DMS53 treated with DMSO at 0.1 percent for 48 hours (cell line): ENCODE measurements at regions not wholly inside any gene's neighbourhood (a gene's known extent, or its start where the extent isn't known, plus 50 kb on each side); places are given as distances from the start of the nearest gene placed in this dataset.
"Not testable (repeated sequence)": the region's sequence is repeated elsewhere in the genome, so short reads cannot be mapped to it uniquely, and the experiment has no call there.

Experiments used
- DNase-seq: peaks from one replicate; lab custom pipeline; 2025; ENCODE audit not compliant: unreplicated experiment; lab: John Stamatoyannopoulos, UW

DNA sequence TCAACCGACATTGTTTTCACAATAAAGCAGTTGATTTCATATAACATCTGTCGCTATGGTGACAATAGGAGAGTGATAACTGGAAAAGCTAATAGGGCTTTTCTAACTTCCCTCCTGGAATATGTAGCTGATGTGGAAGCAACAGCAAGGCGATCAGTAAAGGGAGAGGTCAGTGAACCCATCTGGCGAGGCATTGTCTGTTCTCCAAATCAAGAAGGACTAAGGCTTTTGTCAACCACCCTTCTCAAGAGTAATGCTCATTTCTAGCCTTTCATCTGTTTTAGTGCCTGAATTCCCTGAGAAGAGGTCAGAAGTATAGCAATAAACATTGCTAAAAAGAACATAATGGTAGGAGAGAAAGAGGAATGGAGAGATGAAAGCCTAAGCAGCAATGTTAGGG, 201.3 kb downstream of the AKAP7 start:
- DNase-seq, result no peak

DNA sequence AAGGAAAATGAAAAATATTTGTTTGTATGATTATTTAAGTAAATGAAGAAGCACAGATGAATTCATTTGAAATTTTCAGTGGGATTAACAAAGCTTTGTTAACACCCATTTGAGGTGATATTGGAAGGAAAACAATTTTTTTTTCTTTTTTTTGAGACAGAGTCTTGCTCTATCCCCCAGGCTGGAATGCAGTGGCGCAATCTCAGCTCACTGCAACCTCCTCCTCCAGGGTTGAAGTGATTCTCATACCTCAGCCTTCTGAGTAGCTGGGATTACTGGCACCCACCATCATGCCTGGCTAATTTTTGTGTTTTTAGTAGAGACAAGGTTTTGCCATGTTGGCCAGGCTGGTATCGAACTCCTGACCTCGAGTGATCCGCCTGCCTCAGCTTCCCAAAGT, 211.6 kb downstream of the AKAP7 start:
- not testable (repeated sequence) for DNase-seq

DNA sequence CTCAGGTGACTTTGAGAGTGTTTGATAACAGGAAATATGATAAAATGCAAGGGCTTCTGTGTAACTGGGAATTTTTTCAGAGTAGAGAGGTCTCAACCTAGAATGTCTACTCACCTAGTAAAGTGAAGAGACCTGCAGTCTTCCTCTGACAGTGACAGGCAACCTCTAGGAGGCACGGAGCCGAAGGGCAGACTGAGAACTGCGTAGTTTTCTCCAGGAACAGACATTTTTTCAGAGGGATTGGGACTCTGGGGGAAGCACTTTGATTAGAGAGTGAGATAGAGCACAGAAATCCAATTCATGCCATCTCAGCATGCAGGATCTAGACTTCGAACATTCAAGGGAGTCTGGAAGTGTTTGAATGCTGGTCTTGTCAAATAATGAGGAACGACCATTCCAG, 213.3 kb downstream of the AKAP7 start:
- no peak for DNase-seq

DNA sequence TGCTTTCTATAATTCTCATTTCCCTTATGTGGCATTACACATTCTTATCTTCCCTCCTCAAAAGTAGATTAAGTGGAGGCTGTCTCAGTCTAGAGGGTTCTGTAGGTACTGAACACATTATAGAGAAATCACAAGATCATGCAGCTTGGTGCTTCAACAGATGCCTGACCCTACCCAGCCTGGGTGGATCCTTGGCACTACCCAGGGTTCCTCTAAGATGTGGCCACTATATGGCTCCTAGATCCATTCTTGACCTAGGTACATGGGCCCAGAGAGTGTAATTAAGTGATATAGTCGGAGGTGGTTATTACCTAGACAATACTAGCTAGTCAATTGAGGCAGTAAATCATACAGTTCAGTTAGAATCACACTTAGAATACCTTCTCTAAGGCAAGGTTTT, 213.9 kb downstream of the AKAP7 start:
- DNase-seq, result no peak

DNA sequence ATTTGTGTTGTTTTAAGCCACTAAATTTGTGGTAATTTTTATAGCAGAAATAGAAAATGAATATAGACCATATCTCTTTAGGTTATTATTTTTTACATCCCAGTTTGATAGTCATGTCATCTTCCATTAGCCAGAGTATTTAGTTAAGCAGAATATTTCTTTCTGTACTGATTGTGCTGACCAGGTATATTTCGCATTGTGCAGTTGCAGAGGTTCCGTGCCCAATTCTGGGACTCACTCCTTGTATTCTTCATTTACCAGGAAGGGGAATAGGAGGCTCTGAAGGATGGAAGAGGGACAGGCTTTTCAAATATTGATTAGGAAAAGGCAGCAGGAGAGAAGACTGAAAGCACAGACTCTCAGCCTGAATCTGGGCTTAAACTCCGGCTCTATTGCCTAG, 217.8 kb downstream of the AKAP7 start:
- no peak for DNase-seq

DNA sequence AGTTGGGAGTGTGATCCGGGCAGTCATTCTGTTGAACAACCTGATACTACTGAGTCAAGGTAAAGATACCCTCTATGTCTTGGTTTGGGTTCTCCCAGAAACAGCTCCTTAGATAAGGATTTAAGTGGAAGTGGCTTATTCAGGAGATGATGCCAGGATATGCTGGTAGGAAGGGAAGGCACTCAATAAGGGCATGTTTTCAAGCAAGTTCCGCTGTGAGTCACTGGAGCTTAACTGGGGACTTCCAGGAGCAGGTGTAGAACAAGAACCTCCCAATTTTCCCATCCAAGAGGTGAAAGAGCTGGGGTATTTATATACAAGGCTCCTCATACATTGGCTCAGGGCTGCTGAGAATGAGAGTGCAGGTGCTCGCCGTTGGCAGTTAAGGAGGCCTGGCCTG, 218.6 kb downstream of the AKAP7 start:
- no peak for DNase-seq

DNA sequence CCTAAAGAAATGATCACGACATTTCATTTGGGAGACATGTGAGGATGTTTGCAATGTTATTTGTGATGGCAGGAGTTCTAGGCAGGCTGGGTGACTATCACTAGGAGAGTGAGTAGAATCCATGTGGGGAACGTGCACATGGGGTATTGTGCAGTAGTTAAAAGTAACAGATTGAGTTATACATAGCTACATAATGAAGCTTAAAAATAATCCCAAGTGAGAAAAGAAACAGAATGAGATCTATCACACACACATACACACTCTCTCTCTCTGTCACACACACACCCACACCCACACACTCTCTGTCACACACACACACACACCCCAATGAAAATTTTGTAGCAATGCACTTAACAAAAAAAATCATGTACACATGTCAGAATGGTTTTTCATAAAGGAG, 218.7 kb upstream of the ARG1 start:
- DNase-seq, result no peak

DNA sequence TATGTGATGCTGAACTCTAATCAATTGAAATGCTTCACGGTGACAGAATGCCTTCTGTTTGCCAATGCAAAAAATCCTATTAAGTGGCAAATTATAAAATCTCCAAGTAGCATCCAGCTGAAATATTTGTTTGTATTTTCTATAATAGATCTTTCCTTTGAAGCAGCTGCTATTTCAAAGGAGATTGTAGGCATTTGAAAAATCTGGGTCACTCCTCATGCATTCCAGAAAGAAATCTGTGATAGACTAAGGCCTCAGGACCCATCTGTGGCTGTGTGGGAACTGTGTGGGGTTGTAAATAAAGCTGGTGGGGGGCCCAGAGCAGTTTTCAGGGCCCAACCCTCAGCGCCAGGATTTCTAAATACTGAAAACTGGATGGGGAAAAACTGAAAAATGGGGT, 216.9 kb upstream of the ARG1 start:
- DNase-seq, result no peak

DNA sequence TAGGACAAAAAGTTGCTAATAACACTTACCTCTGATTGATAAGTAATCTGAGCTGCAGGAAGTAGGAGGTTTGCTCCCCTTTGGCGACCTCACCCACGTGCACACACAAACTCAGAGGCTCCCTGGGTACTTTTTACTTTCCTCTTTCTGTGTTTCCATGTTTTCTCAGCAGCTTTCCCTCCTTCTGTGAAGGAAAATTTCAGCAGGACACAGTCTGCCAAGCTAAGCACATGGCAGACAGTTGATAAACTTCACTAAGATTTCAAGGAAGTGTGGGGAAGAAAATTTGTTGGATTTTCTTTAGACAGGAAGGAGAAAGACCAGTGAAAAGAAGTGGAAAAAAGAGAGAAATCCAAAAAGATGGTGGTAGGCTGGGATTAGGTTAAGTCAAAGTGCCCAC, 215.5 kb upstream of the ARG1 start:
- no peak for DNase-seq

DNA sequence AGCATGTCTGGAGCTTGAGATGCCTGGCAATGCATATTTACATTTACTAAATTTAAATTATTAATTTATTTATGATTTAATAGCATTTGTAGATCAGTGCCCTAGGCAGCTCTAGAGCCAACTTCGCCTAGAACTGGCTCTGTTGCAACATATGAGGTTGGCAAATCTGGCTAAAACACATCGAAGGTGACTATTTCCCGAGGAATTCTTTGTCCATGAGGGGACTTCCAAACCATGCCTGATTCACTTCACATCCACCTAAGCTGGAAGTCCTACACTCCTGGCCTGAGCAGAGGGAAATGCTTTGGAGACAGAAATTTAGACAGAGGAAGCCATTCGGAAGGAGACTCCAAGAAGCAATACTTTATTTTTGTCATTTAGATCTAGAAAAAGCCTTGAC, 211.0 kb upstream of the ARG1 start:
- DNase-seq, result no peak

DNA sequence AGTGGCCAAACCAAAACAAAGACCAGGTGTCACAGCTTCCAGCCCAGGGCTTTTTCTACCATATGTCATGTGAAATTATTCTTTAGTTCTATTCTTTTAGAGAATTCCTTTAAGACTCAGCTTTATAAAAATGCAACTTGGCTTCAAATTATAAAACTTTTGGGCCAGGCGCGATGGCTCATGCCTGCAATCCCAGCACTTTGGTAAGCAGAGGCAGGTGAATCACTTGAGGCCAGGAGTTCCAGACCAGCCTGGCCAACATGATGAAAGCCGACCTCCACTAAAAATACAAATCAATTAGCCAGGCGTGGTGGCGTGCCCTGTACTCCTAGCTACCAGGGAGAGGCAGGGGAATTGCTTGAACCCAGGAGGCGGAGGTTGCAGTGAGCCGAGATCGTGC, 210.3 kb upstream of the ARG1 start:
- DNase-seq, result no peak

DNA sequence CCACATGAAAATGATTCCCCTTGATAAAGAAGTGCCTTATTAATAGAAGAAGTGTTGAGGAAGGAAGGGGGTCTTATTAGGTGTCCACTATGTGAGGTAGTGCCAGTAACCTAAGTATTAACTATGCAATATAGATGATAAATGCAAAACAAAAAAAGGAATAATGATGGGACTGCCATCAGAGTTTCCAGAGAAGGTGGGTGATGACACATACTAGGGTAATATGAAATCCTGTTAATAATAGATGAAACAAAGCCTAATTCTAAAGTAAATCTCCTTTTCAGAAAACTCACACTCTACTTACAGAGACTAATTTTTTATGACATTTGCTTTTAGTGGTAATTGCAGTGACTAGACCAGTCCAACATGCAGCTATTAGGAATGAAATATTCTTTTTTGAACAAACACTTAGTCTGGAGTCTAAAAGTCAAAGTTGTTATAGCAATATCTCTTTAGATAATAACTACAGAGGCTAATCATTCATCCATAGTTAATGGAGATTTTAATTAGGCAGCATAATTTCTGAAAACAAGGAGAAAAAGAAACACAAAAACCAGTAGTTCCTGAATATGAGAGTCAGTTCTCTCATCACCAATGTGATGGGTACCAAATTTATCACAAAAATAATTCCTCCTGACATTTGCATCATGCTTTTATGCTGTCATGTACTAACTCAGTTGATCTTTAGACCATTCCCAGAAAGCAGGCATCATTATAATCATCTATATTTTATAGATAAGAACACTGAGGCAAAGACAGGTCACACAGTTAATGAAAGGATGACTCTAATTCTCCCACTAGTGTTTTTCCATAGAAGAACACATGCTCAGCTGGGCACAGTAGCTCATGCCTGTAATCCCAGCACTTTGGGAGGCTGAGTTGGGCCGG, 208.8 kb upstream of the ARG1 start:
- no peak for DNase-seq

DNA sequence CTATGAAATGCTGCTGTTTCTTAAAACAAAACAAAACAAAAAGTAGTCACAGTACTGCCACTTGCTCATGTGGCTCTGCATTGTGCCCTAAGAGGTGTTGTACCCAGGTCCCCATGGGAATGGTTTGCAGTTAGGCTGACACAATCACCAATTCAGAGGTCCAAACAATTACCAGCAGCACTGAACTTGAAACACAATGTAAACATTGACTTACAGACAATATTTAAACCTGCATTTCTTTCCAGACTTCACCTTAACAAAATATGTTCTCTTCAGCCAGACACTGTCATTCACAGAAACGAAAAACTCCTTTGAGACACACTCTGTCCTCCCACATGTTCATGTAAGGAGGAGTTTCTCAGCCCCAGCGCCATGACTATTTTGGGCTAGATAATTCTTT, 206.8 kb upstream of the ARG1 start:
- no peak for DNase-seq

DNA sequence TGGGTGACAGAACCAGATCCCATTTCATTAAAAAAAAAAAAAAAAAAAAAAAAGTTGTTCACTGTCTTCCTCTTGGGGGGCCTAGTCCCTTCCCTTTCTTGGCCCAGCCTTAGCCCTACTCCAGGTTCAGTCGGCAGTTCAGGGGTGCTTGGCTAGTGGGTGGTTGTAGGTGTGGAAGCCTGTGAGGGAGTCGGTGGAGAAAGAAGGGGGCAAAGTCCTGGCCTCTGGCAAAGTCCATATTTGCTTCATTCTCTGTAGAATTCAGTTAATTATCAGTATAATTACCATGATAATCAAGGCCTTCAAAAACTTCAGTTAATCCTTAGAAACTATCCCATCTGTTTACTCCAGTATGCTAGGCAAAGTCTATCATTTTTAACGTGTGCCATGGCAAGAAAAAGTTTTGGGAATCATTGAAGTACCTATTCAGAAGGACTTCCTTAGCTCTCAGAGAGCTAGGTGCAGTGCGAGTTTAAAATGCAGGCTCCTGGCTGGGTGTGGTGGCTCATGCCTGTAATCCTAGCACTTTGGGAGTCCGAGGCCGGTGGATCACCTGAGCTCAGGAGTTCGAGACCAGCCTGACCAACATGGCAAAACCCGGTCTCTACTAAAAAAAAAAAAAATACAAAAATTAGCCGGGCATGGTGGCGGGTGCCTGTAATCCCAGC, 205.7 kb upstream of the ARG1 start:
- no peak for DNase-seq

DNA sequence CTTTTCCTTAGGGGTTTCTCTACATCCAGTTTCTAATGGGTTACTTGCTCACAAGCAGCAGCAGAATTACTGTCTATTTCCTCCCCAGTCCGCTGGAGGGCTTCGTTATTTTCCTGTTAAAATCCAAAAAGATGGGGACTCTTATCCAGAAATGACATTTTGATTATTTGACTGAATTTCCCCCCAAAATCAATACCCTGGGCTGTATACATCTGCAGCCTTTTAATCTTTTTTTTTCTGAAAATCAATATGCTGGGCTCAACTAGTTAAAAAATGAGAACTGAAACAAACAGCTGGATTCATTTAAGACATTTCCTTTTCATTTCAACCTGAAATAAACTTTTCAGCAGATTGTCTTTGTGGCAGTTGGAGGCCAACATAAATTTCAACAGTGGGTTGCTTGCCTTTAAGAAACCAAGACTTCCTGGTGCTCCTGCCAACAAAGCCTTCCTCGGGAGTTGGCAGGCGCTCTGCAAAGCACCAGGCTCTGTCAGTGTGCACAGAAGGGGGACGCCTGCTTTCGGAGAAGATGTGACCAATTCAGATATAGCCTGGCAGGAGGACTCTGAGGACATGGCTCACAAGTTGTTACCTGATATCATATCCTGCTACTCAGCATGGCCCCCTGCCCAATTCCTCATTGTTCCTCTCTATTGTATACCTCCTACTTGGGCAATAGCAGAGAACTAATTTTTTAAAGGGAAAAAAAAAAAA, 204.7 kb upstream of the ARG1 start:
- no peak for DNase-seq

DNA sequence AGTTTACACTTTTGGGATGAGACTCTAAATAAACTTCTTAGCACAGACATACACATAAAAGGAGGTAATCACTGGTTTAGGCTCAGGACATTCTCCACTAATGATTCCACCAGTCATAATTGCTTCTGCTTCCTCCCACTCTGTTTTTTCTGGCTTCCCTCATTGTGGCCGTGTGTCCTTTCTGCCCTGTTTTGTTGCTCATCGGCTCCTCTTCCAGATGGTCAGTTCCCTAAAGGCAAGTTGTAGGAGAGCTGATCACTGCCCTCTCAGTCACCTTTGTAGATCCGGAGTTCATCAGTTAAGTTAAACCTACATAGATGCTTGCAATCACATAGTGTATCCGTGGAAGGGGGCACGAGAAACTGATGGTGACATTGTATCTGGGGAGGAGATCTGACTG, 200.5 kb upstream of the ARG1 start:
- no peak for DNase-seq

DNA sequence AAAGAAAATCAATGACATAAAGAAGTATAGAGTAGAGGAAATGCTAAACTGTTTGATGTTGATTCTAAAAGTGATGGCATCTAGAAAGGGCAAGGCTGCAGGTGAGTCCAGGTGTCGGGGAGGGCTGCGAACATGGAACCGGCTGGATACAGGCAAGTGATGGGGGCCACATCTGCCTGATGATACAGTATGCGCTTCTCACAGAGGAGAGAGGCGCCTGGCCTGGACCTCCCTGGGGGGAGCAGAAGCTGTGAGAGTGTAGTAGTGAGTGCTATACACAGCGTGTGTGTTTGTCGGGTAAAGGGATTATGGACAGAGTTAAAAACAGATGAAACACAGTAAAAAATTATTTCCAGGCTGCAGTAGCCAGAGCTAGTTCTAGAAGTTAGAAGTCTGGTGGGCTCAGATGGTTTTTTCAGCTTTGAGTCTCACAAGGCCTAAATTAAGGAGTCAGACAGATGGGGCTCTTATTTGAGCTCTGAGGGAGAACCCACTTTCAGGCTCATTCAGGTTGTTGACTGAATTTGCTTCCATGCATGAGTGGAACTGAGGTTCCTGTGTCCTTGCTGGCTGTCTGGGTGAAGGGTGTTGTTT, 195.8 kb upstream of the ARG1 start:
- DNase-seq, result no peak

DNA sequence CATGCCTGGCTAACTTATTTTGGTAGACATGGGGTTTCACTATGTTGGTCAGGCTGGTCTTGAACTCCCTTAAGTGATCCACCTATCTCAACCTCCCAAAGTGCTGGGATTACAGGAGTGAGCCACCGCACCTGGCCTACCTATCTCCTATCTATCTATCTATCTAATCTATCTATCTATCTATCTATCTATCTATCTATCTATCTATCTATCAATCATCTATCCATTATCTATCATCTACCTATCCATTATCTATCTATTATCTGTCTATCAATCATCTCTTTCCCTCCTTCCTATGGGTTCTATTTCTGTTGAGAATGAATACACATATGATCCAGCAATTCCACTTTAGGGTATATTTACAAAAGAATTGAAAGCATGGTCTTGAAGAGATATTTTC, 194.2 kb upstream of the ARG1 start:
- no peak for DNase-seq

DNA sequence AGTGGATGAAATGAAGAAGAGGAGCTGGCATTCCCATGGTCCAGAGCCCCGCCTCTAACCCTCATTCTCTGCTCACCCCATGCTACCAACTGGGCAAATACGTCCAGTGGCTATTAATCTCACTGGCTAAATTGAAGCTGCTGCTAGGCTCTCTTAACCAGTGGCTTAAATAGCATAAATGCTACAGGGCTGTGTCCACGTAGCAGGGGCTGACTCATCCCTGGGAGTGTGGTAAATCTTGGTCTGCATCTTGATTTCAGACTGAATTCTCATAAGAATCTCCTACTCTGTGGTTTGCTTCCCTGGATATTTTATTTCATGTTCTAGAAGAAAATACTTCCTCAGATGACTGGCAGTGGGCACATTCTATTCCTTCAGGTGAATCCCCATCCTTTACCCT, 193.1 kb upstream of the ARG1 start:
- no peak for DNase-seq

DNA sequence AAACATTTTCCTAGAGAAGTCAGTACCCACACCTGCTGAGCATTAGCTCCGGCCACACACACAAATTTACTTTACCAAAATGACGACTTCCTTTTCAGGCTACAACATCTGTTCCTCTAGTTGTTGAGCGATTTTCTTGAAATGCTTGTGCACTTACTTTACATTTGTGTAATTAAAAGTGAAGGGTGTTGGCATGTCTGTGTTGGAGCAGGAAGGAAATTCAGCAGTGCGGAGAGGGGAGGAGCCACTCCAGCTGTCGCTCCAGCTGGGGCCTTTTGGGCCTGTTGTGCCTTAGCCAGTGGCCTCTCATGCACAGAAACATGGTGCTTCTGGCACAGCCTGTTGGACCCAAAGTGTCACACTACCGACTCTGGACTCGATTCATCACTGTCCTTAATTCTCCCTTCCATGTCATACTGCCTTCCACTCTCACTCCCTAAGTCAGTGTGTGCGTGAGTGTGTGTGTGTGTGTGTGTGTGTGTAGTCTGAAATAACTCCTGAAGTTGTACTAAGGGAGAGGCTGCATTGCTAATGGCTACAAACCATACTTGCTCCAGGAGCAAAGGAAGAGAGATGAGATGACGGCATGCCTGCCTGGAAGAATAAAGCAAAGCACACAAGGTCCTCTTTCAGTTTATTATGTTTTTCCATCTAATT, 191.8 kb upstream of the ARG1 start:
- DNase-seq, result no peak

DNA sequence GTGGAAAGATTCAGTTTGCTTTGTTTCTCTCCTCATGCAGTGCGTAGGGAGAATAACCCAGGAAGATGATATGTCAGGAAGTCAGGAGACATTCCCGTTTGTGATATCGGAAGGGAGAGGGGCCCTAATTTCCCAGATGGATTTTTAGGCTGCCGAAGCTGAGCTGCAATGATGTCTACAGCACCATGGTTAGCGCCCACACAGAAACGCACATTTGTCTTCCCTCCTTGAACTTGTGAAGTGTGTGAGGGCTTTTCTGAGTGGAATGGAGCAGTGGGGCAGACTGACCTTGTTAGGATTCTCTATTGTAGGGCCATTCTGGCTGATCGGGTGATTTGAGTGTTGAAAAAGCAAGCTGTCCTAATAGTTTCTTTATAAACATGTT, 191.3 kb upstream of the ARG1 start:
- no peak for DNase-seq
